Right lobe of liver (tissue), 6 donors: ENCODE measurements at regions not wholly inside any gene's neighbourhood (a gene's known extent, or its start where the extent isn't known, plus 50 kb on each side); places are given as distances from the start of the nearest gene placed in this dataset.
"Not testable (repeated sequence)": the region's sequence is repeated elsewhere in the genome, so short reads cannot be mapped to it uniquely, and the experiment has no call there.

Experiments
- ATAC-seq, 4 donors: fragments of 200-7000 bp; cut with Tn5 transposase; one replicate each; pipeline ENCODE4 v1.9.1; 2020; ENCODE audit warnings: mild to moderate bottlenecking in 4 of 4, moderate library complexity in 4 of 4
- DNase-seq, 3 donors: peaks; one replicate each; pipeline ENCODE4 v3.0.0-alpha.2; 2020
- H3K27ac ChIP-seq, 3 donors: fragments of 200-600 bp; one replicate each; pipeline ENCODE4 v1.8.0; 2022
- H3K27me3 ChIP-seq, 2 donors: fragments of 200-600 bp; one replicate each; pipeline ENCODE4 v1.8.0; 2022
- H3K36me3 ChIP-seq, 4 donors: fragments of 200-600 bp; sonication (generic) in 1 of 4; one replicate each; pipeline versions ENCODE4 v1.5.1 to v1.8.0; 2017 to 2022; ENCODE audit warnings: control low read depth in 1 of 4
- H3K4me1 ChIP-seq, 4 donors: fragments of 200-600 bp; sonication (generic) in 1 of 4; one replicate each; pipeline versions ENCODE4 v1.5.1 to v1.8.0; 2017 to 2022; ENCODE audit warnings: control low read depth in 1 of 4
- H3K4me3 ChIP-seq, 3 donors: fragments of 200-600 bp; one replicate each; pipeline ENCODE4 v1.8.0; 2022
- H3K9me3 ChIP-seq, 4 donors: fragments of 200-600 bp; sonication (generic) in 1 of 4; one replicate each; pipeline versions ENCODE4 v1.5.1 to v1.8.0; 2017 to 2022; ENCODE audit warnings: control low read depth in 1 of 4
- CTCF ChIP-seq, 4 donors: fragments of 200-600 bp in 3 of 4; fragments of 450-650 bp in 1 of 4; IDR thresholded peaks; one replicate each; pipeline versions ENCODE4 v1.5.1 to v1.8.0; 2016 to 2022; ENCODE audit warnings: antibody characterized with exemption in 4 of 4, mild to moderate bottlenecking in 2 of 4
- POLR2A ChIP-seq: fragments of 450-650 bp; IDR thresholded peaks from one replicate; pipeline ENCODE4 v1.6.1; 2017; ENCODE audit warnings: antibody characterized with exemption, mild to moderate bottlenecking
- WGBS: methylation state at CpG from one replicate; pipeline ENCODE4 v1.1.6; 2018; ENCODE audit warnings: low coverage, low lambda C conversion rate; ENCODE audit not compliant: insufficient coverage; ENCODE audit errors: missing lambda C conversion rate; 5-methylcytosine and 5-hydroxymethylcytosine counted together
- intact Hi-C, 2 donors: fragments of 100-400 bp; cut with DNase I; formaldehyde crosslinking; loops; one replicate each; pipeline versions ENCODE4 v1.11.2 to v1.14.1; 2022
- donor health status: DM: no; HTN: yes; CAD: no.
- donor health status: DM: no; HTN: no; CAD: no.
- donor health status: DM: no; HTN: no; CAD: no.
- donor health status: DM: no; HTN: yes; CAD: no.
- donor health status: DM: no; HTN: yes; CAD: no.

GRCh38 chr11:98728421-98728820 is 292.3 kb upstream of the CNTN5 start:
- Histone ChIP-seq H3K4me1 (no peaks in the 10 kb centered on the region), H3K27me3 (no peaks in the 10 kb centered on the region), H3K27ac (no peak overlapping the region), H3K36me3 (no peaks in the 10 kb centered on the region), H3K4me3 (no peak overlapping the region), H3K9me3 (no peaks in the 10 kb centered on the region)
- 57% methylated on average over 4 of the region's 4 CpGs for WGBS
- no peak for DNase-seq
- no peak for TF ChIP-seq POLR2A
- ATAC-seq = no peak
- intact Hi-C loops = no loop called here

GRCh38 chr11:98729118-98729517 is 291.6 kb upstream of the CNTN5 start:
- Histone ChIP-seq H3K9me3 (no peaks in the 10 kb centered on the region), H3K27ac (no peak overlapping the region), H3K27me3 (no peaks in the 10 kb centered on the region), H3K4me3 (no peak overlapping the region), H3K4me1 (no peaks in the 10 kb centered on the region), H3K36me3 (no peaks in the 10 kb centered on the region)
- DNase-seq = no peak
- 64% methylated on average over 6 of the region's 6 CpGs for WGBS
- intact Hi-C loops = no loop called here
- TF ChIP-seq CTCF (IDR thresholded peaks at IDR 0.05) (no peak), POLR2A (no peak)
- ATAC-seq = no peak

GRCh38 chr11:98732947-98733346 is 287.8 kb upstream of the CNTN5 start:
- intact Hi-C loops = no loop called here
- 71% methylated on average over 1 of the region's 1 CpG for WGBS
- H3K36me3 ChIP-seq = no peaks in the 10 kb centered on the region

GRCh38 chr11:98733378-98733777 is 287.4 kb upstream of the CNTN5 start:
- DNase-seq, ATAC-seq, H3K27me3 ChIP-seq, H3K27ac ChIP-seq, H3K4me1 ChIP-seq, intact Hi-C loops, H3K4me3 ChIP-seq, H3K36me3 ChIP-seq, H3K9me3 ChIP-seq: not testable (repeated sequence)
- 43% methylated on average over 5 of the region's 5 CpGs for WGBS

More at GRCh38 chr11:98732947-98733346, 287.8 kb upstream of the CNTN5 start:
- H3K4me3 ChIP-seq = no peak overlapping the region
- no peaks in the 10 kb centered on the region for H3K4me1 ChIP-seq
- ATAC-seq (no peak), DNase-seq (no peak)
- no peaks in the 10 kb centered on the region for H3K9me3 ChIP-seq
- no peak overlapping the region for H3K27ac ChIP-seq
- no peak for TF ChIP-seq CTCF (IDR thresholded peaks at IDR 0.05)
- no peak for TF ChIP-seq POLR2A
- no peaks in the 10 kb centered on the region for H3K27me3 ChIP-seq

GRCh38 chr11:98734686-98735085 is 286.1 kb upstream of the CNTN5 start:
- intact Hi-C loops = no loop called here
- no peaks in the 10 kb centered on the region for H3K36me3 ChIP-seq
- H3K27me3 ChIP-seq = no peaks in the 10 kb centered on the region
- no peak for TF ChIP-seq CTCF (IDR thresholded peaks at IDR 0.05)
- no peak for TF ChIP-seq POLR2A
- no peak overlapping the region for H3K4me3 ChIP-seq
- ATAC-seq (no peak), DNase-seq (no peak)
- no peaks in the 10 kb centered on the region for H3K9me3 ChIP-seq
- H3K4me1 ChIP-seq = no peaks in the 10 kb centered on the region
- no peak overlapping the region for H3K27ac ChIP-seq

GRCh38 chr11:98736833-98737232 is 283.9 kb upstream of the CNTN5 start:
- intact Hi-C loops = no loop called here
- Histone ChIP-seq H3K4me1 (no peaks in the 10 kb centered on the region), H3K27me3 (no peaks in the 10 kb centered on the region), H3K27ac (no peak overlapping the region), H3K9me3 (no peaks in the 10 kb centered on the region), H3K36me3 (no peaks in the 10 kb centered on the region), H3K4me3 (no peak overlapping the region)
- DNase-seq (no peak), ATAC-seq (no peak)
- no peak for TF ChIP-seq POLR2A
- TF ChIP-seq CTCF (IDR thresholded peaks at IDR 0.05) = no peak
- WGBS = 37% methylated on average over 3 of the region's 7 CpGs
